GM23338 (cell line): ENCODE measurements at regions not wholly inside any gene's neighbourhood (a gene's known extent, or its start where the extent isn't known, plus 50 kb on each side); places are given as distances from the start of the nearest gene placed in this dataset.

ENCODE experiments used
- ATAC-seq: fragments of 200-7000 bp; cut with Tn5 transposase; 3 replicates; pipeline ENCODE4 v1.9.1; 2020
- DNase-seq: peaks from one replicate; pipeline ENCODE4 v3.0.0-alpha.2; 2015; ENCODE audit warnings: low spot score
- H2AFZ ChIP-seq: fragments of 200-600 bp; sonication (generic); 2 replicates; pipeline ENCODE4 v1.8.0; 2016; ENCODE audit warnings: antibody characterized with exemption, mild to moderate bottlenecking, moderate library complexity
- H3F3A ChIP-seq: fragments of 200-600 bp; sonication (generic); replicated peaks from 2 replicates; pipeline ENCODE4 v1.8.0; 2017; ENCODE audit warnings: antibody characterized with exemption, mixed run types, low read depth
- H3K27ac ChIP-seq: fragments of 200-600 bp; sonication (generic); 2 replicates; pipeline ENCODE4 v1.6.1; 2016; ENCODE audit warnings: low read depth
- H3K27me3 ChIP-seq: fragments of 200-600 bp; sonication (generic); 2 replicates; pipeline ENCODE4 v1.8.0; 2016; ENCODE audit warnings: mild to moderate bottlenecking, mixed run types, moderate library complexity; ENCODE audit not compliant: insufficient read depth
- H3K36me3 ChIP-seq: fragments of 200-600 bp; sonication (generic); 2 replicates; pipeline ENCODE4 v1.8.0; 2016; ENCODE audit warnings: mild to moderate bottlenecking; ENCODE audit not compliant: insufficient read depth
- H3K4me1 ChIP-seq: fragments of 200-600 bp; sonication (generic); 2 replicates; pipeline ENCODE4 v1.8.0; 2016; ENCODE audit warnings: mild to moderate bottlenecking, moderate library complexity; ENCODE audit not compliant: insufficient read depth
- H3K4me2 ChIP-seq: fragments of 200-600 bp; sonication (generic); 2 replicates; pipeline ENCODE4 v1.7.1; 2017; ENCODE audit warnings: mixed run types
- H3K4me3 ChIP-seq: fragments of 200-600 bp; sonication (generic); 2 replicates; pipeline ENCODE4 v1.6.1; 2016; ENCODE audit warnings: mixed run types
- H3K79me2 ChIP-seq: fragments of 200-600 bp; sonication (generic); replicated peaks from 2 replicates; pipeline ENCODE4 v1.8.0; 2017; ENCODE audit warnings: mild to moderate bottlenecking; ENCODE audit not compliant: insufficient read depth
- H3K9me2 ChIP-seq: fragments of 200-600 bp; sonication (generic); 2 replicates; pipeline ENCODE4 v1.8.0; 2017; ENCODE audit not compliant: insufficient read depth
- H4K20me1 ChIP-seq: fragments of 200-600 bp; sonication (generic); replicated peaks from 2 replicates; pipeline ENCODE4 v1.8.0; 2017; ENCODE audit warnings: mild to moderate bottlenecking; ENCODE audit not compliant: insufficient read depth
- H3K27ac Mint-ChIP-seq: 2 replicates; pipeline ENCODE4 v1.8.0; 2020; ENCODE audit warnings: inconsistent platforms, mild to moderate bottlenecking, moderate library complexity, mixed read lengths
- H3K27me3 Mint-ChIP-seq: 3 replicates; pipeline ENCODE4 v1.8.0; 2022; ENCODE audit warnings: low read depth, mild to moderate bottlenecking, moderate library complexity, mixed read lengths, inconsistent platforms; ENCODE audit not compliant: insufficient read depth, poor library complexity
- H3K36me3 Mint-ChIP-seq: 3 replicates; pipeline ENCODE4 v1.8.0; 2021; ENCODE audit warnings: low read depth, mild to moderate bottlenecking, inconsistent platforms, moderate library complexity, mixed read lengths
- H3K4me1 Mint-ChIP-seq: 3 replicates; pipeline ENCODE4 v1.8.0; 2020; ENCODE audit warnings: mild to moderate bottlenecking, inconsistent platforms, mixed read lengths
- H3K4me3 Mint-ChIP-seq: 3 replicates; pipeline ENCODE4 v1.8.0; 2021; ENCODE audit warnings: moderate library complexity, mild to moderate bottlenecking, inconsistent platforms, mixed read lengths
- H3K9me3 Mint-ChIP-seq: 3 replicates; pipeline ENCODE4 v1.8.0; 2020; ENCODE audit warnings: moderate library complexity, mild to moderate bottlenecking, inconsistent platforms, mixed read lengths
- CREB1 ChIP-seq: fragments of 250-450 bp; sonication (Bioruptor Pico); IDR thresholded peaks from 2 replicates; pipeline ENCODE4 v1.5.0; 2020; ENCODE audit warnings: low read depth, mild to moderate bottlenecking, moderate library complexity
- EZH2 ChIP-seq: fragments of 200-600 bp; sonication (generic); IDR thresholded peaks from one replicate; pipeline ENCODE4 v1.8.0; 2017; ENCODE audit warnings: antibody characterized with exemption, mild to moderate bottlenecking, low read depth; ENCODE audit not compliant: unreplicated experiment
- EZH2phosphoT487 ChIP-seq: fragments of 200-600 bp; sonication (generic); IDR thresholded peaks from one replicate; pipeline ENCODE4 v1.8.1; 2018; ENCODE audit warnings: antibody characterized with exemption; ENCODE audit not compliant: unreplicated experiment
- JUNB ChIP-seq: IDR thresholded peaks from one replicate; pipeline ENCODE4 v1.6.1; 2016; ENCODE audit warnings: antibody characterized with exemption; ENCODE audit not compliant: unreplicated experiment
- NANOG ChIP-seq: IDR thresholded peaks from 2 replicates; pipeline ENCODE4 v1.6.1; 2016; ENCODE audit warnings: antibody characterized with exemption, borderline replicate concordance
- POLR2AphosphoS5 ChIP-seq: IDR thresholded peaks from 2 replicates; pipeline ENCODE4 v1.6.1; 2016; ENCODE audit warnings: antibody characterized with exemption, low read depth
- STAT1 ChIP-seq: IDR thresholded peaks from one replicate; pipeline ENCODE4 v1.6.1; 2016; ENCODE audit warnings: antibody characterized with exemption; ENCODE audit not compliant: unreplicated experiment
- ZNF114 ChIP-seq: fragments of 250-450 bp; sonication (Bioruptor Pico); IDR thresholded peaks from 2 replicates; pipeline ENCODE4 v1.5.0; 2020; ENCODE audit warnings: mild to moderate bottlenecking, moderate library complexity
- ZNF462 ChIP-seq: fragments of 250-450 bp; sonication (Bioruptor Pico); IDR thresholded peaks from 2 replicates; pipeline ENCODE4 v1.5.0; 2020; ENCODE audit warnings: mild to moderate bottlenecking, moderate library complexity
- TF ChIP-seq, protein P1 (sequence below): IDR thresholded peaks from 2 replicates; pipeline ENCODE4 v1.6.1; 2016; ENCODE audit warnings: antibody characterized with exemption
- TF ChIP-seq, protein P2 (sequence below): IDR thresholded peaks from one replicate; pipeline ENCODE4 v1.6.1; 2018; ENCODE audit warnings: antibody characterized with exemption; ENCODE audit not compliant: unreplicated experiment
- TF ChIP-seq, protein P3 (sequence below), 2 experiments: fragments of 200-600 bp in 1 of 2; sonication (generic) in 1 of 2; conservative IDR thresholded peaks; 2 replicates each; pipeline versions ENCODE4 v1.5.1 to v1.6.1; 2016 to 2017; ENCODE audit warnings: antibody characterized with exemption in 2 of 2, low read depth in 2 of 2, mild to moderate bottlenecking in 2 of 2, moderate library complexity in 1 of 2

- H3K4me2 ChIP-seq: no peak overlapping the region
- DNase-seq: no peak
- peaks cover 2% of the 10 kb centered on the region; the same call in 1 of the 3 replicates for H3K4me1 Mint-ChIP-seq
- H3K4me3 ChIP-seq: no peak overlapping the region
- no peaks in the 10 kb centered on the region for H3K36me3 ChIP-seq
- peaks cover 2% of the 10 kb centered on the region for H3K27me3 Mint-ChIP-seq
- H3K27ac ChIP-seq: no peak overlapping the region
- no peaks in the 10 kb centered on the region for H3F3A ChIP-seq
- no peak overlapping the region for H2AFZ ChIP-seq
- H3K4me1 ChIP-seq: no peaks in the 10 kb centered on the region
- TF ChIP-seq ZNF114 (CRISPR knock-in tag): no peak
- TF ChIP-seq EZH2phosphoT487: no peak
- no peak for TF ChIP-seq ZNF462 (CRISPR knock-in tag)
- no peak for TF ChIP-seq CREB1 (CRISPR knock-in tag)
- TF ChIP-seq, protein P1, sequence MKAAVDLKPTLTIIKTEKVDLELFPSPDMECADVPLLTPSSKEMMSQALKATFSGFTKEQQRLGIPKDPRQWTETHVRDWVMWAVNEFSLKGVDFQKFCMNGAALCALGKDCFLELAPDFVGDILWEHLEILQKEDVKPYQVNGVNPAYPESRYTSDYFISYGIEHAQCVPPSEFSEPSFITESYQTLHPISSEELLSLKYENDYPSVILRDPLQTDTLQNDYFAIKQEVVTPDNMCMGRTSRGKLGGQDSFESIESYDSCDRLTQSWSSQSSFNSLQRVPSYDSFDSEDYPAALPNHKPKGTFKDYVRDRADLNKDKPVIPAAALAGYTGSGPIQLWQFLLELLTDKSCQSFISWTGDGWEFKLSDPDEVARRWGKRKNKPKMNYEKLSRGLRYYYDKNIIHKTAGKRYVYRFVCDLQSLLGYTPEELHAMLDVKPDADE: no peak
- TF ChIP-seq POLR2AphosphoS5: no peak
- TF ChIP-seq STAT1: no peak
- no peak for TF ChIP-seq JUNB
- TF ChIP-seq, protein P2, sequence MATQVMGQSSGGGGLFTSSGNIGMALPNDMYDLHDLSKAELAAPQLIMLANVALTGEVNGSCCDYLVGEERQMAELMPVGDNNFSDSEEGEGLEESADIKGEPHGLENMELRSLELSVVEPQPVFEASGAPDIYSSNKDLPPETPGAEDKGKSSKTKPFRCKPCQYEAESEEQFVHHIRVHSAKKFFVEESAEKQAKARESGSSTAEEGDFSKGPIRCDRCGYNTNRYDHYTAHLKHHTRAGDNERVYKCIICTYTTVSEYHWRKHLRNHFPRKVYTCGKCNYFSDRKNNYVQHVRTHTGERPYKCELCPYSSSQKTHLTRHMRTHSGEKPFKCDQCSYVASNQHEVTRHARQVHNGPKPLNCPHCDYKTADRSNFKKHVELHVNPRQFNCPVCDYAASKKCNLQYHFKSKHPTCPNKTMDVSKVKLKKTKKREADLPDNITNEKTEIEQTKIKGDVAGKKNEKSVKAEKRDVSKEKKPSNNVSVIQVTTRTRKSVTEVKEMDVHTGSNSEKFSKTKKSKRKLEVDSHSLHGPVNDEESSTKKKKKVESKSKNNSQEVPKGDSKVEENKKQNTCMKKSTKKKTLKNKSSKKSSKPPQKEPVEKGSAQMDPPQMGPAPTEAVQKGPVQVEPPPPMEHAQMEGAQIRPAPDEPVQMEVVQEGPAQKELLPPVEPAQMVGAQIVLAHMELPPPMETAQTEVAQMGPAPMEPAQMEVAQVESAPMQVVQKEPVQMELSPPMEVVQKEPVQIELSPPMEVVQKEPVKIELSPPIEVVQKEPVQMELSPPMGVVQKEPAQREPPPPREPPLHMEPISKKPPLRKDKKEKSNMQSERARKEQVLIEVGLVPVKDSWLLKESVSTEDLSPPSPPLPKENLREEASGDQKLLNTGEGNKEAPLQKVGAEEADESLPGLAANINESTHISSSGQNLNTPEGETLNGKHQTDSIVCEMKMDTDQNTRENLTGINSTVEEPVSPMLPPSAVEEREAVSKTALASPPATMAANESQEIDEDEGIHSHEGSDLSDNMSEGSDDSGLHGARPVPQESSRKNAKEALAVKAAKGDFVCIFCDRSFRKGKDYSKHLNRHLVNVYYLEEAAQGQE: no peak
- TF ChIP-seq, protein P3, sequence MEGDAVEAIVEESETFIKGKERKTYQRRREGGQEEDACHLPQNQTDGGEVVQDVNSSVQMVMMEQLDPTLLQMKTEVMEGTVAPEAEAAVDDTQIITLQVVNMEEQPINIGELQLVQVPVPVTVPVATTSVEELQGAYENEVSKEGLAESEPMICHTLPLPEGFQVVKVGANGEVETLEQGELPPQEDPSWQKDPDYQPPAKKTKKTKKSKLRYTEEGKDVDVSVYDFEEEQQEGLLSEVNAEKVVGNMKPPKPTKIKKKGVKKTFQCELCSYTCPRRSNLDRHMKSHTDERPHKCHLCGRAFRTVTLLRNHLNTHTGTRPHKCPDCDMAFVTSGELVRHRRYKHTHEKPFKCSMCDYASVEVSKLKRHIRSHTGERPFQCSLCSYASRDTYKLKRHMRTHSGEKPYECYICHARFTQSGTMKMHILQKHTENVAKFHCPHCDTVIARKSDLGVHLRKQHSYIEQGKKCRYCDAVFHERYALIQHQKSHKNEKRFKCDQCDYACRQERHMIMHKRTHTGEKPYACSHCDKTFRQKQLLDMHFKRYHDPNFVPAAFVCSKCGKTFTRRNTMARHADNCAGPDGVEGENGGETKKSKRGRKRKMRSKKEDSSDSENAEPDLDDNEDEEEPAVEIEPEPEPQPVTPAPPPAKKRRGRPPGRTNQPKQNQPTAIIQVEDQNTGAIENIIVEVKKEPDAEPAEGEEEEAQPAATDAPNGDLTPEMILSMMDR (conservative IDR thresholded peaks at IDR 0.05; ENCODE audit: low read depth in 2 of 2): no peak
- no peak for TF ChIP-seq NANOG
- no peak for TF ChIP-seq EZH2
- no peaks in the 10 kb centered on the region; the same call in 1 of the 2 replicates for H3K9me2 ChIP-seq
- H3K27ac Mint-ChIP-seq: no peak overlapping the region
- H3K36me3 Mint-ChIP-seq: no peaks in the 10 kb centered on the region
- no peaks in the 10 kb centered on the region for H3K9me3 Mint-ChIP-seq
- no peaks in the 10 kb centered on the region for H3K27me3 ChIP-seq
- no peak overlapping the region for H3K4me3 Mint-ChIP-seq
- no peaks in the 10 kb centered on the region for H3K79me2 ChIP-seq
- ATAC-seq: no peak
- H4K20me1 ChIP-seq: no peaks in the 10 kb centered on the region
Observed at GRCh38 chr7:81598951-81599350, 170.9 kb downstream of the HGF start.
